ENCODE measurements at regions not wholly inside any gene's neighbourhood (a gene's known extent, or its start where the extent isn't known, plus 50 kb on each side); places are given as distances from the start of the nearest gene placed in this dataset.

DNA sequence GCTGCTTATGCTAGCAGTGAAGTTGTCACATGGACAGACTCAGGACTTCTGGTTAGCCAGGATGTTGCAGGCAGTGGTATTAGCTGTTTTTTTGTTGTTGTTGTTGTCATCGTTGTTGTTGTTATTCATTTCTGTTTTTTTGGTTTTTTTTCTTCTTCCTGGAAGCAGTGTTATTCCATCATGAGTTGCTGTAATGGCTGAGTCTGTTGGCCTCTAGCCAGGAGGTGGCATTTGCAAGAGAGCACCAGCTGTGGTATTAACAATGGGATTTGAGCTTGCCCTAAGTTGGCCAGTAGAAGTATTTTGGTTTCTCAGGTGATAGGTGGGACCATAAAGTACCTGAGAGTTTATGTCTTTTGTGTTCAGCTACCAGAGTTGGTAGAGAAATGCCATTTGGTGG is 561.1 kb downstream of the KCTD16 start:
- Histone ChIP-seq H3K36me3 (ENCODE audit: insufficient read depth, low read length) (no peaks in the 10 kb centered on the region), H3K4me3 (no peak overlapping the region), H3K27ac (no peak overlapping the region), H3K9me3 (ENCODE audit: low read depth, low read length) (no peaks in the 10 kb centered on the region), H3K9ac (ENCODE audit: insufficient read length) (no peak overlapping the region)
- DNase-seq (ENCODE audit: low read depth, low spot score): no peak
- TF ChIP-seq EZH2 (IDR thresholded peaks at IDR 0.05) (no peak), FOXP2 (optimal IDR thresholded peaks at IDR 0.05; ENCODE audit: control extremely low read depth, extremely low read length, insufficient read depth) (no peak), POLR2AphosphoS5 (IDR thresholded peaks at IDR 0.05; ENCODE audit: borderline replicate concordance, low read depth, low read length) (no peak)

DNA sequence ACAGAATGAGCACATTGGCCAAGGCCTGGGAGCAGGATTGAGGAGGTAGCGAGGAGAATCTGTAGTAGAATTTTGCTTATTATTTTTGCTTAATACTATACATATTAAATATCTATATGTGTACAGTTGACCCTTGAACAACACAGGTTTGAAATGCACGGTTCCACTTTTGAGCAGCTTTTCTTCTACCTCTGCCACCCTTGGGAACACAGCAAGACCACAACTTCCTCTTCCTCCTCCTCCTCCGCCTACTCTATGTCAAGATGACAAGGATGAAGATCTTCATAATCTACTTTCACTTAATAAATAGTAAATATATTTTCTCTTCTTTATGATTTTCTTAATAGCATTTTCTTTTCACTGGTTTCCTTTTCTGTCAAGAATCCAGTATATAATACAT is 541.4 kb downstream of the KCTD16 start:
- no peak overlapping the region for H3K9ac ChIP-seq (ENCODE audit: insufficient read length)
- H3K27ac ChIP-seq: no peak overlapping the region
- no peaks in the 10 kb centered on the region for H3K9me3 ChIP-seq (ENCODE audit: low read depth, low read length)
- H3K36me3 ChIP-seq (ENCODE audit: insufficient read depth, low read length): no peaks in the 10 kb centered on the region
- H3K4me3 ChIP-seq: no peak overlapping the region
- DNase-seq (ENCODE audit: low read depth, low spot score): no peak
- no peak for TF ChIP-seq POLR2AphosphoS5 (IDR thresholded peaks at IDR 0.05; ENCODE audit: borderline replicate concordance, low read depth, low read length)
- TF ChIP-seq FOXP2 (optimal IDR thresholded peaks at IDR 0.05; ENCODE audit: control extremely low read depth, extremely low read length, insufficient read depth): no peak
- no peak for TF ChIP-seq EZH2 (IDR thresholded peaks at IDR 0.05)

DNA sequence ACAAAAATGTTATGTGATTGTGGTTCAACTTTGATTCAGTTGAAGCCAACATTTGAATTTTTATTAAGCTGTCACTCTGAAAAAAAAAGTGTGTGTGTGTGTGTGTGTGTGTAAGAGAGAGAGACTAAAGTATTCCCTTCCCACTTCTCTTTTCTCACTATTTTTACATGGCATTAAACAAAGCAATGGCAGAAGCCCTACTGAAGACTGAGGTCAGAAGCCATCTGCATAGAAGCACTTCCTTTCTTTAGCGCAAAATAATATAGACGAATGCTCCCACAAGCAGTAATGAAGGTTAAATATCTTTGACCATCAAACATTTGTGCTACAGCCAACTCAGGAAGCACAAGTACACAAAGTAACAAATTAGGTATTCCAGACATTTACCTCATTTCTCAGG is 540.5 kb downstream of the KCTD16 start:
- no peak overlapping the region for H3K4me3 ChIP-seq
- H3K27ac ChIP-seq: no peak overlapping the region
- DNase-seq (ENCODE audit: low read depth, low spot score): no peak
- TF ChIP-seq FOXP2 (optimal IDR thresholded peaks at IDR 0.05; ENCODE audit: control extremely low read depth, extremely low read length, insufficient read depth) (no peak), POLR2AphosphoS5 (IDR thresholded peaks at IDR 0.05; ENCODE audit: borderline replicate concordance, low read depth, low read length) (no peak), EZH2 (IDR thresholded peaks at IDR 0.05) (no peak)
- no peak overlapping the region for H3K9ac ChIP-seq (ENCODE audit: insufficient read length)
- no peaks in the 10 kb centered on the region for H3K9me3 ChIP-seq (ENCODE audit: low read depth, low read length)
- H3K36me3 ChIP-seq (ENCODE audit: insufficient read depth, low read length): no peaks in the 10 kb centered on the region

DNA sequence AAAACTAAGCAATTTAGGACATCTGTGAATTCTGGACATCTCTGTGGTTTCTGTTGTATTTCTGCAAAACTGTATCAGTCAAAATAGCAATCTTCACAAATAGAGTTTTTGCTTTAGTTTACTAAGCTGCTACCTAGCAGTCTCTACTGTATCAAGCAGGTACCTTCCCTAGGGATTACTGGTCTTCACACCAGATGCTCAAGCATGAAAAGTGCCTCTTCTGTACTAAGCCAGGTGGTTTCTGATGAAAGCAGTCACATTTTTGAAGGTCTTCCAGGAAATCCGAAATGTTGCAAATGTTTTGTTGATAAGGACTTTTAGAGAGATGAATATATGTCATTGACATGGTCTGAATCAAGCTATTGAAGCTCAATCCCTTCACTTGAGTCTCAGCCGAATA is 540.0 kb downstream of the KCTD16 start:
- H3K4me3 ChIP-seq: no peak overlapping the region
- TF ChIP-seq FOXP2 (optimal IDR thresholded peaks at IDR 0.05; ENCODE audit: control extremely low read depth, extremely low read length, insufficient read depth): no peak
- no peak for TF ChIP-seq POLR2AphosphoS5 (IDR thresholded peaks at IDR 0.05; ENCODE audit: borderline replicate concordance, low read depth, low read length)
- TF ChIP-seq EZH2 (IDR thresholded peaks at IDR 0.05): no peak
- H3K36me3 ChIP-seq (ENCODE audit: insufficient read depth, low read length): no peaks in the 10 kb centered on the region
- no peak overlapping the region for H3K9ac ChIP-seq (ENCODE audit: insufficient read length)
- H3K27ac ChIP-seq: no peak overlapping the region
- no peak for DNase-seq (ENCODE audit: low read depth, low spot score)
- H3K9me3 ChIP-seq (ENCODE audit: low read depth, low read length): no peaks in the 10 kb centered on the region

DNA sequence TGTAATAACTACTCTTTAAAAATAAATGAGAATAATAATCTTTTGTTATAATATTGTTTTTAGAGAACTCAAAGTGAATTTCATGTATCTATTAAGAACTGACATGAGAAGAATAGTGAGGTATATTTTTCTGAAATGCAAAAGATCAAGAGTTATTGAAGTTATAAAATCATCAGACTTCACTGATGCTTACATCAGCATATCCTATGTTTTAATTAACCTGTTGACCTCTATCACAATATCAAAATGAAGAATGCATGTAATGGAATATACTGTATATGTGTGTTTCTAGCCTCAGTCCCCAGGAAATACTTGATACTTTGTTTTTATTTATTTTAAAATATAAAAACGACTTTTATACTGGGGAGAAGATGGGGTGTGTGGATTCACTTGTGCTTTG is 533.1 kb downstream of the KCTD16 start:
- DNase-seq (ENCODE audit: low read depth, low spot score): no peak
- H3K9ac ChIP-seq (ENCODE audit: insufficient read length): no peak overlapping the region
- TF ChIP-seq POLR2AphosphoS5 (IDR thresholded peaks at IDR 0.05; ENCODE audit: borderline replicate concordance, low read depth, low read length) (no peak), FOXP2 (optimal IDR thresholded peaks at IDR 0.05; ENCODE audit: control extremely low read depth, extremely low read length, insufficient read depth) (no peak), EZH2 (IDR thresholded peaks at IDR 0.05) (no peak)
- no peaks in the 10 kb centered on the region for H3K36me3 ChIP-seq (ENCODE audit: insufficient read depth, low read length)
- H3K9me3 ChIP-seq (ENCODE audit: low read depth, low read length): no peaks in the 10 kb centered on the region
- H3K4me3 ChIP-seq: no peak overlapping the region
- H3K27ac ChIP-seq: no peak overlapping the region

DNA sequence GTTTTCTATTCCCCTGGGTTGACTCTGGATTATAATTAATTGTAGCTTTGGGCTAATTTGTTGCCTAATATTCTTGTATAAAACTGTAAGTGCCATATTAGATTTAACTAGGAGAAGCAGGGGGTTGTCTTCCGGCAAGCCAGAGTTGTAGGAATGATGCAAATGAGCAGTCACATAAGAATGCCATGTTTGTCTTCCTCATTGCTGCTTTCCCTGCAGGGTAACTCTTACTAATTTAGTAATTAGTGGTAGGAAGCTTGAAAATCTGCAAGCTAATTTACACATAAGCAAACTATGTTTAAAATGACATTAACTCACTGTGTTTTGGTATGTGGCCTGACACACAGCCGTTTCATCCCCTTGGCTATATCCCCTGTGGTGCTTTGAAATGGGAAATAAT is 527.8 kb downstream of the KCTD16 start:
- H3K27ac ChIP-seq: no peak overlapping the region
- H3K4me3 ChIP-seq: no peak overlapping the region
- no peaks in the 10 kb centered on the region for H3K9me3 ChIP-seq (ENCODE audit: low read depth, low read length)
- no peak overlapping the region for H3K9ac ChIP-seq (ENCODE audit: insufficient read length)
- no peak for DNase-seq (ENCODE audit: low read depth, low spot score)
- no peaks in the 10 kb centered on the region for H3K36me3 ChIP-seq (ENCODE audit: insufficient read depth, low read length)
- TF ChIP-seq POLR2AphosphoS5 (IDR thresholded peaks at IDR 0.05; ENCODE audit: borderline replicate concordance, low read depth, low read length): no peak
- no peak for TF ChIP-seq FOXP2 (optimal IDR thresholded peaks at IDR 0.05; ENCODE audit: control extremely low read depth, extremely low read length, insufficient read depth)
- no peak for TF ChIP-seq EZH2 (IDR thresholded peaks at IDR 0.05)

DNA sequence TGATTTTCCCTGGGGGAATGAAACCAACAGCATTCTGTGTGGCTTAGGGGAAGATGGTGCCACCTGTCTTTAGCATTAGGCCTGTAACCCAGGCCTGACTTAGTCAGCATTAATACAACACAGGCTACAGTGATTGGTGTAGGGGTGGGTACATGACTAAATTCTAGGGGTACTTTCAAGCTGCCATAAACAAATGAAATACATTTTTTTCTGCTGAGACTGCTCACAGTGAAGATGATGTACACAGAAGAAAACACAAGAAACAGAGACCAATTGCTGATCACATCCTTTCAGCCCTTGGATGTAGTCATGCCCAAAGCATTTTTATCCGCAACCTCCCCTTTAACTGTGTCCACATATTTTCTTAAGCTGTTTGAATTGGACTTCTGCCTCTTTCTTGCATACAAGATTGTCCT is 527.2 kb downstream of the KCTD16 start:
- H3K9me3 ChIP-seq (ENCODE audit: low read depth, low read length): no peaks in the 10 kb centered on the region
- no peaks in the 10 kb centered on the region for H3K36me3 ChIP-seq (ENCODE audit: insufficient read depth, low read length)
- DNase-seq (ENCODE audit: low read depth, low spot score): no peak
- H3K27ac ChIP-seq: no peak overlapping the region
- H3K9ac ChIP-seq (ENCODE audit: insufficient read length): no peak overlapping the region
- no peak overlapping the region for H3K4me3 ChIP-seq
- no peak for TF ChIP-seq POLR2AphosphoS5 (IDR thresholded peaks at IDR 0.05; ENCODE audit: borderline replicate concordance, low read depth, low read length)
- TF ChIP-seq FOXP2 (optimal IDR thresholded peaks at IDR 0.05; ENCODE audit: control extremely low read depth, extremely low read length, insufficient read depth): no peak
- TF ChIP-seq EZH2 (IDR thresholded peaks at IDR 0.05): no peak

DNA sequence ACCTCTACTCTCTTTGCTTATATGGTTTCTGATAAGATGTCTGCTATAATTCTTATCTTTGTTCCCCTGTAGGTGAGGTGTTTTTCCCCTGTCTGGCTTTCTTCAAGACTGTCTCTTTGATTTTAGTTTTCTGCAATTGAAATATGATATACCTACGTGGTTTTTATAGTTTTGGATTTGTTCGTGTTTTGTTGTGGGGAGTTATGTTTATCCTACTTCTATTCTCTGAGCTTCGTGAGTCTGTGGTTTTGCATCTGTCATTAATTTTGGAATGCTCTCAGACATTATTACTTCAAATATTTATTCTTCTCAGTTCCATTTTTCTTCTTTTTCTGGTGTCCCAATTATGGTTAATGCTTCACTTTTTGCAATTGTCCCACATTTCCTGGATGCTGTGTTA is 521.3 kb downstream of the KCTD16 start:
- no peaks in the 10 kb centered on the region for H3K9me3 ChIP-seq (ENCODE audit: low read depth, low read length)
- no peak for DNase-seq (ENCODE audit: low read depth, low spot score)
- H3K27ac ChIP-seq: no peak overlapping the region
- H3K36me3 ChIP-seq (ENCODE audit: insufficient read depth, low read length): no peaks in the 10 kb centered on the region
- no peak overlapping the region for H3K4me3 ChIP-seq
- no peak for TF ChIP-seq FOXP2 (optimal IDR thresholded peaks at IDR 0.05; ENCODE audit: control extremely low read depth, extremely low read length, insufficient read depth)
- no peak for TF ChIP-seq POLR2AphosphoS5 (IDR thresholded peaks at IDR 0.05; ENCODE audit: borderline replicate concordance, low read depth, low read length)
- TF ChIP-seq EZH2 (IDR thresholded peaks at IDR 0.05): no peak
- H3K9ac ChIP-seq (ENCODE audit: insufficient read length): no peak overlapping the region

DNA sequence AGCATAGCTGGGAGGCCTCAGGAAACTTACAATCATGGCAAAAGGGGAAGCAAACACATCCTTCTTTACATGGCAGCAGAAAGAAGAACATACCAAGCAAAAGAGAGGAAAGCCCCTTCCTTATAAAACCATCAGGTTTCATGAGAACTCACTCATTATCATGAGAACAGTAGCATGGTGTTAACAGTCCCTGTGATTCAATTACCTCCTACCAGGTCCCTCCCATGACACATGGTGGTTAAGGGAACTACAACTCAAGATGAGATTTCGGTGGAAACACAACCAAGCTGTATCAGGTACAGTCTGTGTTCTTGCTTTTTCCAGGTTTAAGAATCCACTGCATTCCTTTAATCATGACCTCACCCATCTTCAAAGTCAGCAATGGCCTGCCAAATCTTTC is 514.2 kb downstream of the KCTD16 start:
- DNase-seq (ENCODE audit: low read depth, low spot score): no peak
- TF ChIP-seq POLR2AphosphoS5 (IDR thresholded peaks at IDR 0.05; ENCODE audit: borderline replicate concordance, low read depth, low read length): no peak
- TF ChIP-seq FOXP2 (optimal IDR thresholded peaks at IDR 0.05; ENCODE audit: control extremely low read depth, extremely low read length, insufficient read depth): no peak
- no peak for TF ChIP-seq EZH2 (IDR thresholded peaks at IDR 0.05)
- no peak overlapping the region for H3K27ac ChIP-seq

More for the DNA sequence above, 514.2 kb downstream of the KCTD16 start:
- no peak overlapping the region for H3K9ac ChIP-seq (ENCODE audit: insufficient read length)
- no peaks in the 10 kb centered on the region for H3K9me3 ChIP-seq (ENCODE audit: low read depth, low read length)
- H3K4me3 ChIP-seq: no peak overlapping the region
- no peaks in the 10 kb centered on the region for H3K36me3 ChIP-seq (ENCODE audit: insufficient read depth, low read length)

Measured in SK-N-MC (cell line).